ENCODE measurements at regions not wholly inside any gene's neighbourhood (a gene's known extent, or its start where the extent isn't known, plus 50 kb on each side); places are given as distances from the start of the nearest gene placed in this dataset.
"Not testable (repeated sequence)": the region's sequence is repeated elsewhere in the genome, so short reads cannot be mapped to it uniquely, and the experiment has no call there.

- DNase-seq (ENCODE audit: low spot score), result no peak
Observed at GRCh38 chr2:21194147-21194546, 70.4 kb downstream of the TDRD15 start.

- DNase-seq (ENCODE audit: low spot score), result no peak
Observed at GRCh38 chr2:21194858-21195271, 71.1 kb downstream of the TDRD15 start.

GRCh38 chr2:21195326-21195725 is 71.6 kb downstream of the TDRD15 start:
- DNase-seq (ENCODE audit: low spot score), result no peak

GRCh38 chr2:21198637-21199036 is 74.9 kb downstream of the TDRD15 start:
- no peak for DNase-seq (ENCODE audit: low spot score)

GRCh38 chr2:21203976-21204375 is 80.2 kb downstream of the TDRD15 start:
- DNase-seq (ENCODE audit: low spot score), result no peak

- DNase-seq (ENCODE audit: low spot score), result not testable (repeated sequence)
Observed at GRCh38 chr2:21214085-21214484, 90.3 kb downstream of the TDRD15 start.

GRCh38 chr2:21217442-21217841 is 93.7 kb downstream of the TDRD15 start:
- DNase-seq (ENCODE audit: low spot score), result no peak

GRCh38 chr2:21220930-21221329 is 97.2 kb downstream of the TDRD15 start:
- no peak for DNase-seq (ENCODE audit: low spot score)

GRCh38 chr2:21223618-21224017 is 99.8 kb downstream of the TDRD15 start:
- no peak for DNase-seq (ENCODE audit: low spot score)

- DNase-seq (ENCODE audit: low spot score), result no peak
Observed at GRCh38 chr2:21228041-21228895, 104.5 kb downstream of the TDRD15 start.

- DNase-seq (ENCODE audit: low spot score), result no peak
Observed at GRCh38 chr2:21229302-21229701, 105.5 kb downstream of the TDRD15 start.

GRCh38 chr2:21230140-21230539 is 106.4 kb downstream of the TDRD15 start:
- no peak for DNase-seq (ENCODE audit: low spot score)

- DNase-seq (ENCODE audit: low spot score), result no peak
Observed at GRCh38 chr2:21231985-21232384, 108.2 kb downstream of the TDRD15 start.

- DNase-seq (ENCODE audit: low spot score), result no peak
Observed at GRCh38 chr2:21233194-21233593, 109.4 kb downstream of the TDRD15 start.

- no peak for DNase-seq (ENCODE audit: low spot score)
Observed at GRCh38 chr2:21234001-21234400, 110.2 kb downstream of the TDRD15 start.

GRCh38 chr2:21234464-21235120 is 110.8 kb downstream of the TDRD15 start:
- DNase-seq (ENCODE audit: low spot score), result no peak

GRCh38 chr2:21239749-21240148 is 116.0 kb downstream of the TDRD15 start:
- not testable (repeated sequence) for DNase-seq (ENCODE audit: low spot score)

- no peak for DNase-seq (ENCODE audit: low spot score)
Observed at GRCh38 chr2:21244161-21244560, 120.4 kb downstream of the TDRD15 start.

GRCh38 chr2:21245565-21245964 is 121.8 kb downstream of the TDRD15 start:
- no peak for DNase-seq (ENCODE audit: low spot score)

- no peak for DNase-seq (ENCODE audit: low spot score)
Observed at GRCh38 chr2:21249367-21249766, 125.6 kb downstream of the TDRD15 start.

GRCh38 chr2:21250673-21251072 is 126.9 kb downstream of the TDRD15 start:
- no peak for DNase-seq (ENCODE audit: low spot score)

GRCh38 chr2:21251216-21251980 is 127.6 kb downstream of the TDRD15 start:
- DNase-seq (ENCODE audit: low spot score), result no peak
